HCT116 (cell line): ENCODE measurements at regions not wholly inside any gene's neighbourhood (a gene's known extent, or its start where the extent isn't known, plus 50 kb on each side); places are given as distances from the start of the nearest gene placed in this dataset.
A peak's percentile ranks its signal among the peaks of the same experiment; 100 is the strongest.

Source experiments
- ATAC-seq: fragments of 200-7000 bp; cut with Tn5 transposase; 2 replicates; pipeline ENCODE4 v1.9.1; 2020; ENCODE audit warnings: mild to moderate bottlenecking, moderate library complexity
- BruUV-seq: library from RNA; stranded (reverse); fragments of 400-500 nt; replicated peaks from 2 replicates; lab custom pipeline; 2021; lab: Mats Ljungman, UMichigan
- CTCF ChIA-PET: fragments of 300-600 bp; sonication (Branson Sonifier 250); formaldehyde crosslinking; loops from one replicate; lab custom pipeline; 2021; ENCODE audit warnings: antibody characterized with exemption; lab: Charles Lee
- POLR2A ChIA-PET: fragments of 300-600, 350-600 bp; sonication (Branson Sonifier 250); formaldehyde crosslinking; loops from one replicate; lab custom pipeline; 2021; ENCODE audit warnings: antibody characterized with exemption; lab: Charles Lee
- RAD21 ChIA-PET, 2 experiments: fragments of 300-600 bp; sonication (Branson Sonifier 250); formaldehyde crosslinking; loops; one replicate each; lab custom pipeline; 2023; ENCODE audit warnings: low total read pairs in 2 of 2; ENCODE audit not compliant: uncharacterized antibody in 2 of 2, unreplicated experiment in 2 of 2, low non-redundant PET in 1 of 2; lab: Charles Lee
- DNase-seq: peaks from one replicate; pipeline ENCODE4 v3.0.0-alpha.2; 2010; ENCODE audit warnings: low read depth, low spot score
- H2AFZ ChIP-seq: fragments of 200-600 bp; shearing (Covaris generic), sonication (generic); 2 replicates; pipeline ENCODE4 v1.6.1; 2017; ENCODE audit warnings: low read depth, mixed run types, mixed read lengths, antibody characterized with exemption, low read length; ENCODE audit not compliant: poor library complexity, severe bottlenecking
- H3K27ac ChIP-seq: 2 replicates; pipeline ENCODE4 v1.5.1; 2012; ENCODE audit warnings: low read depth, low read length
- H3K27me3 ChIP-seq: fragments of 200-600 bp; sonication (generic); 2 replicates; pipeline ENCODE4 v1.6.1; 2016; ENCODE audit warnings: mixed run types, low read length, mixed read lengths; ENCODE audit not compliant: insufficient read depth
- H3K36me3 ChIP-seq, 2 experiments: fragments of 200-500 bp in 1 of 2; fragments of 200-600 bp in 1 of 2; sonication (Bioruptor generic) in 1 of 2; sonication (generic) in 1 of 2; 2 replicates each; pipeline versions ENCODE4 v1.5.1 to v1.6.1; 2014 to 2016; ENCODE audit warnings: low read length in 2 of 2, inconsistent platforms in 1 of 2, mixed read lengths in 1 of 2, mixed run types in 1 of 2; ENCODE audit not compliant: insufficient read depth in 2 of 2, control insufficient read depth in 1 of 2
- H3K4me1 ChIP-seq, 2 experiments: fragments of 200-600 bp in 1 of 2; sonication (generic) in 1 of 2; 2 replicates each; pipeline versions ENCODE4 v1.5.1 to v1.6.1; 2012 to 2017; ENCODE audit warnings: low read length in 2 of 2, inconsistent platforms in 1 of 2, mild to moderate bottlenecking in 1 of 2, mixed read lengths in 1 of 2, mixed run types in 1 of 2, moderate library complexity in 1 of 2; ENCODE audit not compliant: insufficient read depth in 2 of 2, control insufficient read depth in 1 of 2
- H3K4me2 ChIP-seq: fragments of 200-600 bp; sonication (generic); 2 replicates; pipeline ENCODE4 v1.6.1; 2017; ENCODE audit warnings: mixed run types, low read length, mixed read lengths
- H3K4me3 ChIP-seq, 2 experiments: fragments of 200-600 bp in 1 of 2; sonication (generic) in 1 of 2; replicated peaks in 1 of 2; 2 replicates each; pipeline ENCODE4 v1.5.1; 2011 to 2016; ENCODE audit warnings: low read length in 2 of 2, control low read depth in 1 of 2, low read depth in 1 of 2, mild to moderate bottlenecking in 1 of 2, mixed read lengths in 1 of 2, mixed run types in 1 of 2
- H3K79me2 ChIP-seq: fragments of 200-600 bp; sonication (generic); 2 replicates; pipeline ENCODE4 v1.6.1; 2017; ENCODE audit warnings: mild to moderate bottlenecking, mixed run types, low read length, moderate library complexity, mixed read lengths; ENCODE audit not compliant: insufficient read depth
- H3K9ac ChIP-seq: fragments of 200-600 bp; sonication (generic); 2 replicates; pipeline ENCODE4 v1.6.1; 2016; ENCODE audit warnings: low read length, mixed read lengths
- H3K9me2 ChIP-seq: fragments of 200-600 bp; sonication (generic), shearing (Covaris generic); 2 replicates; pipeline ENCODE4 v1.6.1; 2017; ENCODE audit warnings: mixed run types, mild to moderate bottlenecking, moderate library complexity; ENCODE audit not compliant: insufficient read depth
- H3K9me3 ChIP-seq, 2 experiments: fragments of 200-500 bp in 1 of 2; fragments of 200-600 bp in 1 of 2; sonication (Bioruptor generic) in 1 of 2; sonication (generic) in 1 of 2; 2 replicates each; pipeline ENCODE4 v1.6.1; 2014 to 2017; ENCODE audit warnings: low read length in 2 of 2, mixed read lengths in 2 of 2, inconsistent platforms in 1 of 2, low read depth in 1 of 2, mild to moderate bottlenecking in 1 of 2, mixed run types in 1 of 2, moderate library complexity in 1 of 2; ENCODE audit not compliant: control insufficient read depth in 1 of 2, insufficient read depth in 1 of 2
- H4K20me1 ChIP-seq: fragments of 200-600 bp; sonication (generic), shearing (Covaris generic); 2 replicates; pipeline ENCODE4 v1.6.1; 2017; ENCODE audit warnings: mixed run types, mild to moderate bottlenecking, moderate library complexity; ENCODE audit not compliant: insufficient read depth
- CBX3 ChIP-seq: IDR thresholded peaks from 2 replicates; pipeline ENCODE4 v1.6.1; 2012; ENCODE audit warnings: low read depth
- CEBPB ChIP-seq: IDR thresholded peaks from 2 replicates; pipeline ENCODE4 v1.6.1; 2012; ENCODE audit warnings: low read depth
- EGR1 ChIP-seq: IDR thresholded peaks from 2 replicates; pipeline ENCODE4 v1.6.1; 2012; ENCODE audit warnings: low read depth
- ELF1 ChIP-seq: IDR thresholded peaks from 2 replicates; pipeline ENCODE4 v1.6.1; 2012; ENCODE audit warnings: low read depth, borderline replicate concordance
- EZH2 ChIP-seq: fragments of 200-600 bp; sonication (generic); IDR thresholded peaks from 2 replicates; pipeline ENCODE4 v1.6.1; 2017; ENCODE audit warnings: antibody characterized with exemption, mixed run types
- EZH2phosphoT487 ChIP-seq: fragments of 200-600 bp; IDR thresholded peaks from 2 replicates; pipeline ENCODE4 v1.6.1; 2018; ENCODE audit warnings: antibody characterized with exemption, borderline replicate concordance
- JUND ChIP-seq: IDR thresholded peaks from 2 replicates; pipeline ENCODE4 v1.6.1; 2012
- POLR2A ChIP-seq: IDR thresholded peaks from 2 replicates; pipeline ENCODE4 v1.7.0; 2011; ENCODE audit warnings: borderline replicate concordance; ENCODE audit not compliant: insufficient read depth, insufficient read length; ENCODE audit errors: extremely low read depth
- POLR2AphosphoS5 ChIP-seq: IDR thresholded peaks from 2 replicates; pipeline ENCODE4 v1.6.1; 2011; ENCODE audit warnings: mild to moderate bottlenecking, low read depth, low read length, moderate library complexity
- RAD21 ChIP-seq: IDR thresholded peaks from 2 replicates; pipeline ENCODE4 v1.6.1; 2012; ENCODE audit warnings: low read depth, mild to moderate bottlenecking
- SIN3A ChIP-seq: IDR thresholded peaks from 2 replicates; pipeline ENCODE4 v1.6.1; 2012; ENCODE audit warnings: low read depth
- TCF7L2 ChIP-seq: IDR thresholded peaks from 2 replicates; pipeline ENCODE4 v1.7.0; 2011; ENCODE audit warnings: borderline replicate concordance, inconsistent platforms; ENCODE audit not compliant: insufficient read depth, insufficient read length; ENCODE audit errors: extremely low read depth
- YY1 ChIP-seq: IDR thresholded peaks from 2 replicates; pipeline ENCODE4 v1.6.1; 2011; ENCODE audit warnings: low read length, low read depth, moderate library complexity, mild to moderate bottlenecking; ENCODE audit not compliant: insufficient replicate concordance; ENCODE audit errors: extremely low read depth
- ZFX ChIP-seq: fragments of 450-650 bp; IDR thresholded peaks from 2 replicates; pipeline ENCODE4 v1.6.1; 2017
- ZNF274 ChIP-seq: fragments of 200-500 bp; sonication (Bioruptor generic); IDR thresholded peaks from 2 replicates; pipeline ENCODE4 v1.6.1; 2014; ENCODE audit warnings: mild to moderate bottlenecking, low read depth, low read length, inconsistent platforms
- intact Hi-C: fragments of 100-400 bp; cut with micrococcal nuclease; formaldehyde crosslinking; loops from 2 replicates; pipeline ENCODE4 v1.10.0; 2022
- TF ChIP-seq, protein P1 (sequence below): IDR thresholded peaks from 2 replicates; pipeline ENCODE4 v1.6.1; 2012; ENCODE audit warnings: low read depth
- TF ChIP-seq, protein P2 (sequence below): IDR thresholded peaks from 2 replicates; pipeline ENCODE4 v1.6.1; 2012
- TF ChIP-seq, protein P3 (sequence below), 3 experiments: fragments of 200-600 bp in 1 of 3; sonication (generic) in 1 of 3; IDR thresholded peaks in 2 of 3; conservative IDR thresholded peaks in 1 of 3; 2 replicates each; pipeline ENCODE4 v1.5.1; 2012 to 2017; ENCODE audit warnings: low read depth in 2 of 3, low read length in 2 of 3, antibody characterized with exemption in 1 of 3, borderline replicate concordance in 1 of 3, control low read depth in 1 of 3, mild to moderate bottlenecking in 1 of 3, mixed read lengths in 1 of 3, mixed run types in 1 of 3, moderate library complexity in 1 of 3; ENCODE audit not compliant: insufficient read depth in 1 of 3
- TF ChIP-seq, protein P4 (sequence below): IDR thresholded peaks from 2 replicates; pipeline ENCODE4 v1.6.1; 2011; ENCODE audit warnings: mild to moderate bottlenecking, low read length, moderate library complexity; ENCODE audit not compliant: insufficient replicate concordance; ENCODE audit errors: extremely low read depth
- TF ChIP-seq, protein P5 (sequence below): IDR thresholded peaks from 2 replicates; pipeline ENCODE4 v1.6.1; 2012

DNA sequence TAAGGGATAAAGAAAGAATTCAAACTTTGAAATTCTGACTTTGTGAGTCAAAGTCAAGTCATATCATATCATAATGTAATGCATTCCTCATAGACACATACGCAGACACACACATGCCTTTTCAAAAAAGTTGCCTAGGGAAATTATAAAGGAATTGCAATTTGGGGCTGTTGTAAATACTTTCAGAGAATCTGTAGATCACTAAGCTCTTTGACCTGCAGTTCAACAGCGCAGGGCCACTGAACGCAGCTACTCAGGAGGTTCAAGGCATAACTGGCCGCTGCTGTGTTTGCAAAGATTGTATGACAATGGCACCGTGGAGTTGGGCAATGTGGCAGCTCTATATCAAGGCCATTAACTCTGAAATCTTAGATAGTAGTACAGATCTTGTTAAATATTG, 188.4 kb upstream of the THRB start:
- RAD21 ChIA-PET: no interaction called here
- Histone ChIP-seq H3K27ac (no peak overlapping the region), H4K20me1 (no peaks in the 10 kb centered on the region), H3K9ac (no peak overlapping the region), H3K4me1 (peaks cover 0 to 4% of the 10 kb centered on the region in 2 experiments; a peak in 1 of 4 replicates), H3K9me2 (no peaks in the 10 kb centered on the region), H3K27me3 (no peaks in the 10 kb centered on the region; the same call in 1 of the 2 replicates), H3K79me2 (no peaks in the 10 kb centered on the region), H3K36me3 (no peaks in the 10 kb centered on the region), H3K4me3 (no peak overlapping the region), H3K9me3 (no peaks in the 10 kb centered on the region), H3K4me2 (no peak overlapping the region), H2AFZ (peak overlapping the region; percentile 89)
- no peak for ATAC-seq
- CTCF ChIA-PET: interaction anchor here (1.2 to 1.7 kb wide), 5 partner anchors 29 to 497 kb away, joined by 3 to 10 read pairs (median 5); no protein-coding TSS in a partner anchor
- POLR2A ChIA-PET: no interaction called here
- DNase-seq: no peak
- intact Hi-C loops: loop anchor here (1.0 to 5.0 kb wide), 2 partner anchors 684 to 796 kb away; no protein-coding TSS in a partner anchor
- no peak for TF ChIP-seq JUND
- TF ChIP-seq, protein P1, sequence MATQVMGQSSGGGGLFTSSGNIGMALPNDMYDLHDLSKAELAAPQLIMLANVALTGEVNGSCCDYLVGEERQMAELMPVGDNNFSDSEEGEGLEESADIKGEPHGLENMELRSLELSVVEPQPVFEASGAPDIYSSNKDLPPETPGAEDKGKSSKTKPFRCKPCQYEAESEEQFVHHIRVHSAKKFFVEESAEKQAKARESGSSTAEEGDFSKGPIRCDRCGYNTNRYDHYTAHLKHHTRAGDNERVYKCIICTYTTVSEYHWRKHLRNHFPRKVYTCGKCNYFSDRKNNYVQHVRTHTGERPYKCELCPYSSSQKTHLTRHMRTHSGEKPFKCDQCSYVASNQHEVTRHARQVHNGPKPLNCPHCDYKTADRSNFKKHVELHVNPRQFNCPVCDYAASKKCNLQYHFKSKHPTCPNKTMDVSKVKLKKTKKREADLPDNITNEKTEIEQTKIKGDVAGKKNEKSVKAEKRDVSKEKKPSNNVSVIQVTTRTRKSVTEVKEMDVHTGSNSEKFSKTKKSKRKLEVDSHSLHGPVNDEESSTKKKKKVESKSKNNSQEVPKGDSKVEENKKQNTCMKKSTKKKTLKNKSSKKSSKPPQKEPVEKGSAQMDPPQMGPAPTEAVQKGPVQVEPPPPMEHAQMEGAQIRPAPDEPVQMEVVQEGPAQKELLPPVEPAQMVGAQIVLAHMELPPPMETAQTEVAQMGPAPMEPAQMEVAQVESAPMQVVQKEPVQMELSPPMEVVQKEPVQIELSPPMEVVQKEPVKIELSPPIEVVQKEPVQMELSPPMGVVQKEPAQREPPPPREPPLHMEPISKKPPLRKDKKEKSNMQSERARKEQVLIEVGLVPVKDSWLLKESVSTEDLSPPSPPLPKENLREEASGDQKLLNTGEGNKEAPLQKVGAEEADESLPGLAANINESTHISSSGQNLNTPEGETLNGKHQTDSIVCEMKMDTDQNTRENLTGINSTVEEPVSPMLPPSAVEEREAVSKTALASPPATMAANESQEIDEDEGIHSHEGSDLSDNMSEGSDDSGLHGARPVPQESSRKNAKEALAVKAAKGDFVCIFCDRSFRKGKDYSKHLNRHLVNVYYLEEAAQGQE: no peak
- no peak for TF ChIP-seq ZFX
- no peak for TF ChIP-seq EGR1
- no peak for TF ChIP-seq ELF1
- no peak for TF ChIP-seq RAD21
- TF ChIP-seq CBX3: no peak
- TF ChIP-seq, protein P2, sequence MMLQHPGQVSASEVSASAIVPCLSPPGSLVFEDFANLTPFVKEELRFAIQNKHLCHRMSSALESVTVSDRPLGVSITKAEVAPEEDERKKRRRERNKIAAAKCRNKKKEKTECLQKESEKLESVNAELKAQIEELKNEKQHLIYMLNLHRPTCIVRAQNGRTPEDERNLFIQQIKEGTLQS: no peak
- TF ChIP-seq POLR2AphosphoS5: no peak
- TF ChIP-seq SIN3A: no peak
- TF ChIP-seq, protein P3, sequence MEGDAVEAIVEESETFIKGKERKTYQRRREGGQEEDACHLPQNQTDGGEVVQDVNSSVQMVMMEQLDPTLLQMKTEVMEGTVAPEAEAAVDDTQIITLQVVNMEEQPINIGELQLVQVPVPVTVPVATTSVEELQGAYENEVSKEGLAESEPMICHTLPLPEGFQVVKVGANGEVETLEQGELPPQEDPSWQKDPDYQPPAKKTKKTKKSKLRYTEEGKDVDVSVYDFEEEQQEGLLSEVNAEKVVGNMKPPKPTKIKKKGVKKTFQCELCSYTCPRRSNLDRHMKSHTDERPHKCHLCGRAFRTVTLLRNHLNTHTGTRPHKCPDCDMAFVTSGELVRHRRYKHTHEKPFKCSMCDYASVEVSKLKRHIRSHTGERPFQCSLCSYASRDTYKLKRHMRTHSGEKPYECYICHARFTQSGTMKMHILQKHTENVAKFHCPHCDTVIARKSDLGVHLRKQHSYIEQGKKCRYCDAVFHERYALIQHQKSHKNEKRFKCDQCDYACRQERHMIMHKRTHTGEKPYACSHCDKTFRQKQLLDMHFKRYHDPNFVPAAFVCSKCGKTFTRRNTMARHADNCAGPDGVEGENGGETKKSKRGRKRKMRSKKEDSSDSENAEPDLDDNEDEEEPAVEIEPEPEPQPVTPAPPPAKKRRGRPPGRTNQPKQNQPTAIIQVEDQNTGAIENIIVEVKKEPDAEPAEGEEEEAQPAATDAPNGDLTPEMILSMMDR (IDR thresholded peaks at IDR 0.05 in 2 of 3, conservative IDR thresholded peaks at IDR 0.05 in 1 of 3; ENCODE audit: borderline replicate concordance in 1 of 3, insufficient read depth in 1 of 3, low read depth in 2 of 3, low read length in 2 of 3): no peak
- TF ChIP-seq, protein P4, sequence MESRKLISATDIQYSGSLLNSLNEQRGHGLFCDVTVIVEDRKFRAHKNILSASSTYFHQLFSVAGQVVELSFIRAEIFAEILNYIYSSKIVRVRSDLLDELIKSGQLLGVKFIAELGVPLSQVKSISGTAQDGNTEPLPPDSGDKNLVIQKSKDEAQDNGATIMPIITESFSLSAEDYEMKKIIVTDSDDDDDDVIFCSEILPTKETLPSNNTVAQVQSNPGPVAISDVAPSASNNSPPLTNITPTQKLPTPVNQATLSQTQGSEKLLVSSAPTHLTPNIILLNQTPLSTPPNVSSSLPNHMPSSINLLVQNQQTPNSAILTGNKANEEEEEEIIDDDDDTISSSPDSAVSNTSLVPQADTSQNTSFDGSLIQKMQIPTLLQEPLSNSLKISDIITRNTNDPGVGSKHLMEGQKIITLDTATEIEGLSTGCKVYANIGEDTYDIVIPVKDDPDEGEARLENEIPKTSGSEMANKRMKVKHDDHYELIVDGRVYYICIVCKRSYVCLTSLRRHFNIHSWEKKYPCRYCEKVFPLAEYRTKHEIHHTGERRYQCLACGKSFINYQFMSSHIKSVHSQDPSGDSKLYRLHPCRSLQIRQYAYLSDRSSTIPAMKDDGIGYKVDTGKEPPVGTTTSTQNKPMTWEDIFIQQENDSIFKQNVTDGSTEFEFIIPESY: no peak
- no peak for TF ChIP-seq YY1
- no peak for TF ChIP-seq POLR2A
- TF ChIP-seq ZNF274: no peak
- no peak for TF ChIP-seq EZH2
- TF ChIP-seq TCF7L2: no peak
- TF ChIP-seq CEBPB: no peak
- no peak for TF ChIP-seq EZH2phosphoT487
- TF ChIP-seq, protein P5, sequence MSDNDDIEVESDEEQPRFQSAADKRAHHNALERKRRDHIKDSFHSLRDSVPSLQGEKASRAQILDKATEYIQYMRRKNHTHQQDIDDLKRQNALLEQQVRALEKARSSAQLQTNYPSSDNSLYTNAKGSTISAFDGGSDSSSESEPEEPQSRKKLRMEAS: no peak
- no TSS peak for BruUV-seq
